ENCODE measurements at regions not wholly inside any gene's neighbourhood (a gene's known extent, or its start where the extent isn't known, plus 50 kb on each side); places are given as distances from the start of the nearest gene placed in this dataset.
A peak's percentile ranks its signal among the peaks of the same experiment; 100 is the strongest.

DNA sequence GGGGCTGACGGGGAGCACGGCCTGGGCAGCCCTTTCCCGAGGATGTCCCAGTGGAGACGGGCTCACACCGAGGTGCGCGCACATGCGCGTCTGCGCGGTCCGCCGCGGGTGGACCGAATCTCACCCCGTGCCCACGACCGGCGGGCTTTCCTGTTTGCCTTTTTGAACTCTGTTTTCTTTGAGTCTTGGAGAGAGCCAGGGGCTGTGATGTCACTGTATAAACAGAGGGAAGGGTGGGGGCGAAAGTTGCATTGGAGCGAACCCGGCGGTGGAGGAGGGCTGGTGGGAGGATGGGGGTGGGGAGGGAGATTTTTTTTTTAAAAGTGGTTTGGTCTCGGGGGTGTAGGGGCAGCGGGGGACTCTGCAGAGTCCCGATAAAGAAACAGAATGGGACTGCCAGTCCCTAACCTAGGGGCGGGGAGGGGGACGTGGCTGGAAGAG lies 141.2 kb upstream of the CTAGE1 start:
- peak; percentile 62 for DNase-seq
- Histone ChIP-seq H3K36me3 (no peaks in the 10 kb centered on the region), H3K27ac (peak overlapping the region; percentile 86), H3K9me3 (no peaks in the 10 kb centered on the region), H3K4me1 (peaks cover 10% of the 10 kb centered on the region), H3K27me3 (ENCODE audit: low read depth) (no peaks in the 10 kb centered on the region), H3K4me3 (peak overlapping the region; percentile 59)
- peak; percentile 65 to 73 for ATAC-seq
- TF ChIP-seq, protein P1, sequence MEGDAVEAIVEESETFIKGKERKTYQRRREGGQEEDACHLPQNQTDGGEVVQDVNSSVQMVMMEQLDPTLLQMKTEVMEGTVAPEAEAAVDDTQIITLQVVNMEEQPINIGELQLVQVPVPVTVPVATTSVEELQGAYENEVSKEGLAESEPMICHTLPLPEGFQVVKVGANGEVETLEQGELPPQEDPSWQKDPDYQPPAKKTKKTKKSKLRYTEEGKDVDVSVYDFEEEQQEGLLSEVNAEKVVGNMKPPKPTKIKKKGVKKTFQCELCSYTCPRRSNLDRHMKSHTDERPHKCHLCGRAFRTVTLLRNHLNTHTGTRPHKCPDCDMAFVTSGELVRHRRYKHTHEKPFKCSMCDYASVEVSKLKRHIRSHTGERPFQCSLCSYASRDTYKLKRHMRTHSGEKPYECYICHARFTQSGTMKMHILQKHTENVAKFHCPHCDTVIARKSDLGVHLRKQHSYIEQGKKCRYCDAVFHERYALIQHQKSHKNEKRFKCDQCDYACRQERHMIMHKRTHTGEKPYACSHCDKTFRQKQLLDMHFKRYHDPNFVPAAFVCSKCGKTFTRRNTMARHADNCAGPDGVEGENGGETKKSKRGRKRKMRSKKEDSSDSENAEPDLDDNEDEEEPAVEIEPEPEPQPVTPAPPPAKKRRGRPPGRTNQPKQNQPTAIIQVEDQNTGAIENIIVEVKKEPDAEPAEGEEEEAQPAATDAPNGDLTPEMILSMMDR (IDR thresholded peaks at IDR 0.05): no peak
- intact Hi-C loops (cut with DNase I): no loop called here

DNA sequence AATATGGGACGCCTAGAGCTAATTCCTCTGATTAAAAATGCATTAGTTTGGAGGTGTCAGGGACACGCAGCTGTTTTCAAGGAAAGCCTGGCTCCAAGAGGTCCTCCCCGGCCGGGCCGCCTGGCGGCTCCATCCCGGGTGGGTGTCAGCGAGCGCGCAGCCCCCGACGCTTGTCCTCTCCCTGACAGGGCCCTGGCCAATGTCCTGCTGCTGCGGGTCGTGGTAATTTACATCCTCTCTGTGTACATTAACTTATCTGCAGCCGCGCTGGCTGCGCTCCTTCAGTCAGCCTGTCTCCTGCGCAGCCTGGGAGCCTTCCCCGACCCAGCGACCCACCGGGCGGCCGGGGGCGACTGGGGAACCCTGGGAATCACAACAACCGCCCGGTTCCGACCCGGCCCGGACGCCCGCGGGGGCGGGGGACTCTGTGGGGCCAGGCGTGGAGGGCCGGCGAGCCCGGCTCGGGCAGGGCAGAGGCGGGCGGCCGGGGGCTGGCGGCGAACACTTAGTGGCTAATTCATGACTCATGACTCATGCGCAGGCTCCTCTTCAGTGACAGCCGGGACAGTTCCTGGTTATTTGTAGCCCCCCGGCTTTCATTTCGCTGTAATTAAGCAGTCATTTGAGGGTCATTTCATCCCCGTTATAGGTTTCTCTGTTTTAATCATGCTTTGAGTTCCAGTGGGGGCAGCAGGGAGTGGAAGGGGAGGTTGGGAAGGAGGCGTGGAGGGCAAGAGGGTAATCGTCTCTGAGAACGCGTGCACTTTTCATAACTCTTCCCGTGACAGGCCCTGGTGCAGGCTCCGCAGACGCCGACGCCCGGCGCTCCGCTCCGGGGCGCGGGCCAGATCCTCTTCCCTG lies 141.9 kb upstream of the CTAGE1 start:
- Histone ChIP-seq H3K4me3 (peak overlapping the region; percentile 59), H3K9me3 (no peaks in the 10 kb centered on the region), H3K27ac (peak overlapping the region; percentile 86), H3K27me3 (ENCODE audit: low read depth) (no peaks in the 10 kb centered on the region), H3K36me3 (no peaks in the 10 kb centered on the region), H3K4me1 (peaks cover 10% of the 10 kb centered on the region)
- intact Hi-C loops (cut with DNase I): no loop called here
- DNase-seq: peak; percentile 73
- TF ChIP-seq, protein P1 (IDR thresholded peaks at IDR 0.05): peak; percentile 34
- peak; percentile 85 to 87 for ATAC-seq

DNA sequence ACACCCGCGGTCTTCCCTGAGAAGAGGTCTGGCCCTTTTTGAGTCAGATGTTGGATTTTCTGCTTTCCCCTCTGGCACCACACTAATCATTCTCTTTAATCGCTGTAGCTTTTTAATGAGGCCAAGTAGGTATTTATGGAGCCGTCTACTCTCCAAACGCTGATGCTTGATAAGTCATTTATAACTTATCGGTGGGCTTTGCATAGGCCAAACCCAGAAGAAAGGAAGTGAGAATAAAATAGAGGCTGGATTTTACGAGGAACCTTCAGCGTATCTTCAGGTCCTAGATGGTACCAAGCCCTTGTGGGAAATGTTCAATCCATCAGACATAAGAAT lies 142.5 kb upstream of the CTAGE1 start:
- intact Hi-C loops (cut with DNase I): no loop called here
- H3K27ac ChIP-seq: peak overlapping the region; percentile 86
- H3K4me1 ChIP-seq: peaks cover 10% of the 10 kb centered on the region
- H3K4me3 ChIP-seq: peak overlapping the region; percentile 59
- TF ChIP-seq, protein P1 (IDR thresholded peaks at IDR 0.05): no peak
- no peaks in the 10 kb centered on the region for H3K9me3 ChIP-seq
- no peak for ATAC-seq
- no peak for DNase-seq
- H3K27me3 ChIP-seq (ENCODE audit: low read depth): no peaks in the 10 kb centered on the region
- no peaks in the 10 kb centered on the region for H3K36me3 ChIP-seq

DNA sequence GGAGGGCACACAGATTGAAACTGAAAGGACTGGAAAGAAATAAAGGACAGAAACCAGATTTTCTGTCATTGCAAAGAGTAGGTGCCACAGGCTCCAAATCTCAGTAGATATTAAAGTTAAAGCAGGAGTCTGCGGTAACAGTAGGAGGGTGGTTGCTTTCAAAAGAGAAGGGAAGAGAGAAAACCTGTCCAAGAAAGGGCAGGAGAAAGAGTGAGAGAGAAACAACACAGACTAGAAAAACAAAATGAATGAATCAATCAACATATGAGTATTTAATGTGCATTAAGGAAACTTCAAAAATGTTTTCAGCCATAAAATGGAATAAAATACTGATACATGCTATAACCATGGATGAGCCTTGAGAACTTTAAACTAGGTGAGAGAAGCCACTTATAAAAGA lies 143.1 kb upstream of the CTAGE1 start:
- ATAC-seq (no peak), DNase-seq (no peak)
- H3K4me1 ChIP-seq: peaks cover 10% of the 10 kb centered on the region
- peak overlapping the region; percentile 18 for H3K27ac ChIP-seq
- H3K9me3 ChIP-seq: no peaks in the 10 kb centered on the region
- no peaks in the 10 kb centered on the region for H3K36me3 ChIP-seq
- H3K27me3 ChIP-seq (ENCODE audit: low read depth): no peaks in the 10 kb centered on the region
- TF ChIP-seq, protein P1 (IDR thresholded peaks at IDR 0.05): no peak
- intact Hi-C loops (cut with DNase I): no loop called here
- no peak overlapping the region for H3K4me3 ChIP-seq

DNA sequence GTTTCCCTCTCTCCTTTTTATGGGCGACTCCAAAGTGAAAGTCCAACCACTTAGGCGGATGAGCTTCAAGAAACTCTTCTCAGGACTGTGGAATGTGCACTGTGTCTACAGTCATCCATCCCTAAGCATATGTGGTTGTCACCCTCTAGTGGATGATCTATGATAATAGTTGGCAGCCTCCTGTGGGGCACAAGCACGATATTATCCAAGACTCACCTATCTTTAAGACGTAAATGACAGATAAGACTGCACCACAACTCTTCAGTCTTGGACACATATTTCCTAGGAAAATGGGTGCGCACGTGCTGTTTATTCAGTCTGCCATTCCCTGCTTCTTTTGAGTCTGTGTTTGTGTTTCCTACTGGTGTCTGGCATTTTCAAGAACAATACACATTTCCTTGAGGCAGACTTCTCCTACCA lies 145.5 kb upstream of the CTAGE1 start:
- TF ChIP-seq, protein P1 (IDR thresholded peaks at IDR 0.05): peak; percentile 72
- H3K27ac ChIP-seq: no peak overlapping the region
- peaks cover 10% of the 10 kb centered on the region for H3K4me1 ChIP-seq
- no peak overlapping the region for H3K4me3 ChIP-seq
- DNase-seq (no peak), ATAC-seq (peak; percentile 85 to 87)
- intact Hi-C loops (cut with DNase I): no loop called here
- H3K27me3 ChIP-seq (ENCODE audit: low read depth): no peaks in the 10 kb centered on the region
- H3K36me3 ChIP-seq: no peaks in the 10 kb centered on the region
- H3K9me3 ChIP-seq: no peaks in the 10 kb centered on the region
